NAMALWA (cell line): ENCODE measurements at regions not wholly inside any gene's neighbourhood (a gene's known extent, or its start where the extent isn't known, plus 50 kb on each side); places are given as distances from the start of the nearest gene placed in this dataset.

ENCODE experiments used
- DNase-seq: peaks from one replicate; pipeline ENCODE4 v3.0.0-alpha.2; 2015; ENCODE audit warnings: low spot score

GRCh38 chr16:88287219-88287618, 95.5 kb upstream of the ZNF469 start:
- peak; percentile 80 for DNase-seq

- no peak for DNase-seq
Measured at GRCh38 chr16:88288303-88288702, 94.5 kb upstream of the ZNF469 start.

GRCh38 chr16:88289001-88289400, 93.8 kb upstream of the ZNF469 start:
- DNase-seq = no peak

GRCh38 chr16:88289561-88289960, 93.2 kb upstream of the ZNF469 start:
- no peak for DNase-seq

GRCh38 chr16:88289968-88290401, 92.8 kb upstream of the ZNF469 start:
- DNase-seq = no peak

- DNase-seq = no peak
Measured at GRCh38 chr16:88290850-88291830, 91.6 kb upstream of the ZNF469 start.

GRCh38 chr16:88292007-88292970, 90.5 kb upstream of the ZNF469 start:
- no peak for DNase-seq

- no peak for DNase-seq
Measured at GRCh38 chr16:88293097-88293496, 89.7 kb upstream of the ZNF469 start.

GRCh38 chr16:88295671-88296436, 86.9 kb upstream of the ZNF469 start:
- no peak for DNase-seq

GRCh38 chr16:88296437-88297177, 86.2 kb upstream of the ZNF469 start:
- DNase-seq = no peak

GRCh38 chr16:88297178-88297720, 85.5 kb upstream of the ZNF469 start:
- DNase-seq = no peak

GRCh38 chr16:88298181-88298832, 84.5 kb upstream of the ZNF469 start:
- no peak for DNase-seq

- DNase-seq = no peak
Measured at GRCh38 chr16:88298833-88299745, 83.7 kb upstream of the ZNF469 start.

- DNase-seq = no peak
Measured at GRCh38 chr16:88299751-88300462, 82.9 kb upstream of the ZNF469 start.

GRCh38 chr16:88300463-88300835, 82.3 kb upstream of the ZNF469 start:
- no peak for DNase-seq

GRCh38 chr16:88301431-88301830, 81.3 kb upstream of the ZNF469 start:
- no peak for DNase-seq

GRCh38 chr16:88301886-88302285, 80.9 kb upstream of the ZNF469 start:
- no peak for DNase-seq

- no peak for DNase-seq
Measured at GRCh38 chr16:88302666-88303065, 80.1 kb upstream of the ZNF469 start.

- no peak for DNase-seq
Measured at GRCh38 chr16:88303405-88303804, 79.4 kb upstream of the ZNF469 start.
